Tibial nerve (tissue), 4 donors: ENCODE measurements at regions not wholly inside any gene's neighbourhood (a gene's known extent, or its start where the extent isn't known, plus 50 kb on each side); places are given as distances from the start of the nearest gene placed in this dataset.

Source experiments
- CTCF ChIP-seq, 5 experiments: fragments of 200-600 bp in 3 of 5; fragments of 450-650 bp in 2 of 5; sonication (generic) in 3 of 5; IDR thresholded peaks; one replicate each; pipeline ENCODE4 v1.5.1; 2016 to 2019; ENCODE audit warnings: antibody characterized with exemption in 5 of 5, mild to moderate bottlenecking in 3 of 5, moderate library complexity in 2 of 5
- EP300 ChIP-seq, 2 donors: sonication (generic); formaldehyde crosslinking; IDR thresholded peaks; one replicate each; pipeline ENCODE4 v1.6.1; 2017; ENCODE audit warnings: antibody characterized with exemption in 2 of 2, mild to moderate bottlenecking in 1 of 2
- POLR2A ChIP-seq, 2 donors: fragments of 450-650 bp; IDR thresholded peaks; one replicate each; pipeline ENCODE4 v1.6.1; 2017; ENCODE audit warnings: antibody characterized with exemption in 2 of 2, mild to moderate bottlenecking in 2 of 2, moderate library complexity in 2 of 2

GRCh38 chr15:31217566-31218270 lies 108.9 kb upstream of the KLF13 start:
- no peak for TF ChIP-seq CTCF (IDR thresholded peaks at IDR 0.05)
- no peak for TF ChIP-seq EP300 (IDR thresholded peaks at IDR 0.05)
- no peak for TF ChIP-seq POLR2A (IDR thresholded peaks at IDR 0.05)
